ENCODE measurements at regions not wholly inside any gene's neighbourhood (a gene's known extent, or its start where the extent isn't known, plus 50 kb on each side); places are given as distances from the start of the nearest gene placed in this dataset.

DNA sequence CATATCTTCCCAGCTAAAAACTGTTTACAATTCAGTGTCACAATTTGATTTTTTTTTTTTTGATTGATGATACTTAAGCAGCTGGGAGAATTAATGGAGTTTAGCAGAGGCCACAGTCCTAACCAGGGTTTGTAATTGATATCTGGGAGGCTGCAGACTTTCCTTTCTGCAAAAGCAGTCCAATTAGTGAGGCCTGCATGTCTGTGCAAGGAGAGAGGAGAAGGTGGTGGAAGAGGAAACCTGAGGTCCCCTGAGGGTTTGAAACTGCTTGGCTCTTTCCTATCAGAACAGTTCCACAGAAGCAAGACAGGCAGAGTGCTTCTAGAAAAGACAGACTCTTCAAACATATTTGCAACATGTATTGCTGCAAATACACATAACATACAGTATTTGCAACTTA is 160.8 kb upstream of the KRR1 start:
- no peak for TF ChIP-seq ZNF431 (CRISPR knock-in tag; IDR thresholded peaks at IDR 0.05; ENCODE audit: borderline replicate concordance, low read depth)
- TF ChIP-seq, protein P1, sequence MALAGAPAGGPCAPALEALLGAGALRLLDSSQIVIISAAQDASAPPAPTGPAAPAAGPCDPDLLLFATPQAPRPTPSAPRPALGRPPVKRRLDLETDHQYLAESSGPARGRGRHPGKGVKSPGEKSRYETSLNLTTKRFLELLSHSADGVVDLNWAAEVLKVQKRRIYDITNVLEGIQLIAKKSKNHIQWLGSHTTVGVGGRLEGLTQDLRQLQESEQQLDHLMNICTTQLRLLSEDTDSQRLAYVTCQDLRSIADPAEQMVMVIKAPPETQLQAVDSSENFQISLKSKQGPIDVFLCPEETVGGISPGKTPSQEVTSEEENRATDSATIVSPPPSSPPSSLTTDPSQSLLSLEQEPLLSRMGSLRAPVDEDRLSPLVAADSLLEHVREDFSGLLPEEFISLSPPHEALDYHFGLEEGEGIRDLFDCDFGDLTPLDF (CRISPR knock-in tag; IDR thresholded peaks at IDR 0.05) = no peak
- TF ChIP-seq POLR2A (IDR thresholded peaks at IDR 0.05; ENCODE audit: insufficient read depth in 1 of 2, low read depth in 2 of 2, low read length in 2 of 2) = no peak
- no peak for TF ChIP-seq RNF2 (conservative IDR thresholded peaks at IDR 0.05; ENCODE audit: low read depth)
- TF ChIP-seq YY1 (IDR thresholded peaks at IDR 0.05; ENCODE audit: insufficient read depth, insufficient replicate concordance, low read depth, low read length) = no peak
- TF ChIP-seq JUN (CRISPR knock-in tag; IDR thresholded peaks at IDR 0.05) = no peak
- TF ChIP-seq ZNF709 (CRISPR knock-in tag; IDR thresholded peaks at IDR 0.05) = no peak
- no peak for TF ChIP-seq ZNF550 (CRISPR knock-in tag; IDR thresholded peaks at IDR 0.05; ENCODE audit: borderline replicate concordance)
- TF ChIP-seq ZFAT (CRISPR knock-in tag; conservative IDR thresholded peaks at IDR 0.05) = no peak
- TF ChIP-seq FOSL1 (CRISPR knock-in tag; IDR thresholded peaks at IDR 0.05; ENCODE audit: borderline replicate concordance) = no peak
- TF ChIP-seq KAT7 (CRISPR knock-in tag; IDR thresholded peaks at IDR 0.05; ENCODE audit: borderline replicate concordance) = no peak
